ENCODE measurements at regions not wholly inside any gene's neighbourhood (a gene's known extent, or its start where the extent isn't known, plus 50 kb on each side); places are given as distances from the start of the nearest gene placed in this dataset.

GRCh38 chr21:43353282-43354025 lies 73.5 kb downstream of the SIK1 start:
- no peaks in the 10 kb centered on the region for H3K27me3 ChIP-seq (ENCODE audit: control insufficient read depth, insufficient read depth, low read length)

DNA sequence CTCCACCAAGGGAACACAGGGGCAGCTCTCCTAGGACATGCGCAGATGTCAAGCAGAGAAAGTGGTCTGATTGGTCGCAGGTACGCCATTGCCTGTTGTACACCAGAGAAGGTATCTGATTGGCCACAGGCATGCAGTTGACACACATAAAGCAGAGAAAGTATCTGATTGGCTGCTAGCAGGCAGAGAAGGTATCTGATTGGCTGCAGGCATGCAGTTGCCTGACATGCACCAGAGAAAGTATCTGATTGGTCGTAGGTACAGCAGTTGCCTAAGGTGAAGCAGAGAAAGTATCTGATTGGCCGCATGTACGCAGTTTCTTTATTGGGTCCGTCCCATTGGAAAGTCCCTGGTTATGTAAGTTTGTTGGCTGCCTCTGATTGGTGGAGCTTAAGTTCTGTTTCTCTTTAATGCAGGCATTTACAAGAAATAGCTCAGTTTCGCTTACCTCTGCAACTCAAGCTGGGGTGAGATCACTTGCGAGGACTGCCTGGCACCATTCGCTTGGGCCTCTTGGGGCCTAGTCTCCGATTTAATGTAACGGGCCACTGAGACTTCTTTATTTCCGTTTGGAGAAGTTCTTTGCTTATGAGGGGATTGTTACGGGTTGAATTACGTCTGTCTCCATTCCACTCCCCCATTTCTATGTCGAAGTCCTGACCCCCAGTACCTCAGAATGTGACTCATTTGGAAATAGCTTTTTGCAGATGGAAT lies 74.2 kb downstream of the SIK1 start:
- Histone ChIP-seq H3K36me3 (replicated peaks; ENCODE audit: control insufficient read depth, insufficient read depth, low read length) (no peaks in the 10 kb centered on the region), H3K4me3 (ENCODE audit: insufficient read depth, low read depth, low read length) (no peak overlapping the region), H3K27me3 (ENCODE audit: control insufficient read depth, insufficient read depth, low read length) (no peaks in the 10 kb centered on the region)
- no peak for DNase-seq

More at GRCh38 chr21:43353282-43354025, 73.5 kb downstream of the SIK1 start:
- DNase-seq = no peak
- H3K36me3 ChIP-seq (replicated peaks; ENCODE audit: control insufficient read depth, insufficient read depth, low read length) = no peaks in the 10 kb centered on the region
- no peak overlapping the region for H3K4me3 ChIP-seq (ENCODE audit: insufficient read depth, low read depth, low read length)

DNA sequence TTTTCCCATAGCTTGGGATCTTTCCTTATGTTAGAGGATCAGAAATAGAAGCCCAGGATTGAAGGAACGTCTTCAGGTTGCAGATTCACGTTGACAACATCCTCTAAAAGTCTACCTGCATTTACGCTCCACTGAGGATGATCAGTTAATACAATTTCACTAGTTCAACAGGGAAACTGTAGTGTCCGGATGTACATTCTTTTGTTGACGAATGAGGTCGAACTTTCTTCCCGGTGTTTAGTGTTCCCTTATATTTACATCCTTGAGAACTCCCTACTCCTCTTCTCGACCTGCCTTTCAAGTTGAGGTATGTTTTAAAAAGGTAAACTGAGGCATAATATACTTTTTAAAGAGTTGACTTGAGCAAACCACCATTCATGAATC lies 74.8 kb downstream of the SIK1 start:
- Histone ChIP-seq H3K36me3 (replicated peaks; ENCODE audit: control insufficient read depth, insufficient read depth, low read length) (no peaks in the 10 kb centered on the region), H3K27me3 (ENCODE audit: control insufficient read depth, insufficient read depth, low read length) (no peaks in the 10 kb centered on the region), H3K4me3 (ENCODE audit: insufficient read depth, low read depth, low read length) (no peak overlapping the region)
- no peak for DNase-seq

DNA sequence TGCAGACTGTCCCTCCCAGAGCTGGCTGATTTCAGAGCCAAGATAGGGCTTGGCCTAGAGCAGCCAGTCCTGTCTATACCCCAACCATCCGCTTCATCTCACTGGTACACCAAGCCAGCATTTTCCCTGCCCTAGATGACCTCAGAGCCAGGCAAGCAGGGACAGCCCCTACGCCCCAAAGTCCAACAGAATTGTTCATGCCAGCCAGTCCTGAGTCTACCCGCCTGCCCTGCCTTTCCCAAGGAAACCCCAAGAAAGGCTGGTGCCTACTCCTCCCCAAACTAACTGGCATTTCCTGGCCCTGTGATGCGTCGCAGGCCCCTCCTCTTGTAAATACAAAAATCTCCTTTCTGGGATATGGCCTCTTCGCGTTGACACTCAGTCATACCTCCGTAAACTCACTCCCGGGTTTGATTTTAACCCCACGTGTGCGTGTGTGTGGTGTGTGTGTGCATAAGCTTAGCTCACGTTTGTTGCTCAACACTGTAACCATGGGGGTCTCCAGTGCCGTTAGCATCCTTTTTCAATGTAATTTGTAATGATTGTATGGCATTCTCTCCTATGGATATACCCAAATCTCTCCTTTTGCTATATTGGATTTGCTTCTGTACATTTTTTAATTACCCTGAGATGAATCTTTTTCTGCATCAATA lies 75.3 kb downstream of the SIK1 start:
- H3K4me3 ChIP-seq (ENCODE audit: insufficient read depth, low read depth, low read length) = no peak overlapping the region
- no peak for DNase-seq
- no peaks in the 10 kb centered on the region for H3K36me3 ChIP-seq (replicated peaks; ENCODE audit: control insufficient read depth, insufficient read depth, low read length)
- no peaks in the 10 kb centered on the region for H3K27me3 ChIP-seq (ENCODE audit: control insufficient read depth, insufficient read depth, low read length)

DNA sequence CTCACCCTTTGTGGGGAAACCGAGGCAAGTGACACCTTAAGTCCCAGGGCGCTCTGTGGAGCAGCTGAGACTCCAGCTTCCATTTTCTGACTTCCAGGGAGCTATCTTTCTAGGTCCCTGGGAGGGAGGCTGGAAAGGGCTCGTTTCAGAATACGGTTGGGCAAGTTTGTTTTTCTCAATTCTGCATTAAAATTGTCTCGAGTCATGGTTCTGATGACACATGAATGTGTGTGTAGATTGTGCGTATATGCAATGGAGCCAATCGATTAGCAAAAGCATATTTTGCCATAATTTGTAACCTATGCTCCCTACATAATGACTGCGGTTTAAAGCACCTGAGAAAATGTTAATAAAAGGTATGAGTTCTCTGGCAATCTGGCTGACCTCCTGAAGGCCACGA lies 77.3 kb downstream of the SIK1 start:
- H3K4me3 ChIP-seq (ENCODE audit: insufficient read depth, low read depth, low read length) = no peak overlapping the region
- H3K36me3 ChIP-seq (replicated peaks; ENCODE audit: control insufficient read depth, insufficient read depth, low read length) = no peaks in the 10 kb centered on the region
- DNase-seq = no peak
- no peaks in the 10 kb centered on the region for H3K27me3 ChIP-seq (ENCODE audit: control insufficient read depth, insufficient read depth, low read length)

- DNase-seq = no peak
- H3K4me3 ChIP-seq (ENCODE audit: insufficient read depth, low read depth, low read length) = no peak overlapping the region
- no peaks in the 10 kb centered on the region for H3K36me3 ChIP-seq (replicated peaks; ENCODE audit: control insufficient read depth, insufficient read depth, low read length)
- no peaks in the 10 kb centered on the region for H3K27me3 ChIP-seq (ENCODE audit: control insufficient read depth, insufficient read depth, low read length)
These were observed 78.1 kb downstream of the SIK1 start for GRCh38 chr21:43348801-43349261.

DNA sequence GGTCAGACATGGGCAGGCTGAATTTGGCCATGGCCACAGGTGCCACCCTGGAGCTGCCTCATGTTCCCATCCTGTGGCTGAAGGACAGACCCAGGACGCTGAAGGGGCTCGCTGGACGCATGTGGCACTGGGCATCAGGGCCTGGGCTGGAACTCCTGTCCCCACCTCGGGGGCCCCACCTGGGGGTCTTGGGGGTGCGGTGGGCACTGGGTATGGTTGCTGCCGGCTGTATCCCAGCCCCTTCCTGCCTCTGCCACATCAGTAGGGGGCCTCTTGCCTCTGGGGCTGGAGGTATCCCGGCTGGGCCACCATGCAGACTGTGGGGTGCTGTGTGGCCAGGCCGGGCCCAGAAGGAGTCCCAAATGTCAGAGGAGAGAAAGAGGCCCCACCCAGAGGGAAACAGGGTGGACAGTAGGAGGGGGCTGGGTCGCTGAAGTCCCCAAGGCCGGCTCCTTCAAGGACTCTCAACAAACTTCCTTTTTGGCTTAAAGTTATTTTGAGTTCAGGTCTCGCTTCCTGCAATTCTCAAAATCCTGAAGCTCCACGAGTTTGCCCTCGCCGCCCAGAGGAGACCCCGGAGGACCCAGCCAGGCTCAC lies 78.7 kb downstream of the SIK1 start:
- DNase-seq = no peak
- no peaks in the 10 kb centered on the region for H3K36me3 ChIP-seq (replicated peaks; ENCODE audit: control insufficient read depth, insufficient read depth, low read length)
- H3K4me3 ChIP-seq (ENCODE audit: insufficient read depth, low read depth, low read length) = no peak overlapping the region
- no peaks in the 10 kb centered on the region for H3K27me3 ChIP-seq (ENCODE audit: control insufficient read depth, insufficient read depth, low read length)

DNA sequence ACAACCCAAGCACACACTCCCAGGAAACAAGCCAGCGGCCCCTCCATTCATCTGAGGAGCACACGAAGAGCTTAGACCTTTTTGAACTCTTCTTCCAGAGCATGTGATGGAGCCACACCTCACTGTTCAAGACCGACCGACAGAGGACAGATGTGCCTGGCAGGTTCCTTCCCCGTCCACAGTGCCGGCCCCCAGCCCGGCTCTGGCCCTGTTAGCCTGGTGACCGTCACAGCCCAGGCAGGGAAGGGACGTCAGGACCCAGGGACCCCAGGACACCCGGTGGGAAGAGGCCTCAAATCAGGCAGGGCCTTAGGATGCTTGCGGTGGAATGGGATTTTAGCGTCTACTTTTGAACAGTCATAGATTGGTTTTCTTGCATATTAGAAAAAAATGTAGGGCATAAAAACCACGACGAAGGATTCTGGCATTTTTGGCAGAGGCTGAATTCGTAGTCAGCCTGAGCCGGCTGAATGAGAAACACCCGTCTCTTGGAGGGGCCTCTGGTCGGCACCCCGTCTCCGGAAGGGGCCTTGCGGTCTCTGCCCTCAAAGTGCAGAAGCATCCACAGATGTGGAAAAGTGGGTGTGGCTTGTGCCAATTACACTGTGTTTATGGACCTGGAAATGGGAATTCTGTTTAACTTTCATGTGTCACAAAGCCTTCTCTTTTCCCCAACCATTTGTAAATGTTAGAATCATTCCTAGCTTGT lies 79.3 kb downstream of the SIK1 start:
- no peak for DNase-seq
- H3K4me3 ChIP-seq (ENCODE audit: insufficient read depth, low read depth, low read length) = no peak overlapping the region
- H3K27me3 ChIP-seq (ENCODE audit: control insufficient read depth, insufficient read depth, low read length) = no peaks in the 10 kb centered on the region
- no peaks in the 10 kb centered on the region for H3K36me3 ChIP-seq (replicated peaks; ENCODE audit: control insufficient read depth, insufficient read depth, low read length)

- no peak for DNase-seq
- Histone ChIP-seq H3K27me3 (ENCODE audit: control insufficient read depth, insufficient read depth, low read length) (no peaks in the 10 kb centered on the region), H3K4me3 (ENCODE audit: insufficient read depth, low read depth, low read length) (no peak overlapping the region), H3K36me3 (replicated peaks; ENCODE audit: control insufficient read depth, insufficient read depth, low read length) (no peaks in the 10 kb centered on the region)
These were observed 80.4 kb downstream of the SIK1 start for GRCh38 chr21:43346551-43346950.

GRCh38 chr21:43345746-43346409 lies 81.1 kb downstream of the SIK1 start:
- no peak for DNase-seq
- Histone ChIP-seq H3K36me3 (replicated peaks; ENCODE audit: control insufficient read depth, insufficient read depth, low read length) (no peaks in the 10 kb centered on the region), H3K4me3 (ENCODE audit: insufficient read depth, low read depth, low read length) (no peak overlapping the region), H3K27me3 (ENCODE audit: control insufficient read depth, insufficient read depth, low read length) (no peaks in the 10 kb centered on the region)

- Histone ChIP-seq H3K27me3 (ENCODE audit: control insufficient read depth, insufficient read depth, low read length) (no peaks in the 10 kb centered on the region), H3K36me3 (replicated peaks; ENCODE audit: control insufficient read depth, insufficient read depth, low read length) (no peaks in the 10 kb centered on the region), H3K4me3 (ENCODE audit: insufficient read depth, low read depth, low read length) (no peak overlapping the region)
- DNase-seq = no peak
These were observed 81.7 kb downstream of the SIK1 start for GRCh38 chr21:43345046-43345745.

- H3K4me3 ChIP-seq (ENCODE audit: insufficient read depth, low read depth, low read length) = no peak overlapping the region
- DNase-seq = no peak
- H3K27me3 ChIP-seq (ENCODE audit: control insufficient read depth, insufficient read depth, low read length) = no peaks in the 10 kb centered on the region
- no peaks in the 10 kb centered on the region for H3K36me3 ChIP-seq (replicated peaks; ENCODE audit: control insufficient read depth, insufficient read depth, low read length)
These were observed 82.7 kb downstream of the SIK1 start for GRCh38 chr21:43343992-43344886.
